ENCODE measurements at regions not wholly inside any gene's neighbourhood (a gene's known extent, or its start where the extent isn't known, plus 50 kb on each side); places are given as distances from the start of the nearest gene placed in this dataset.

DNA sequence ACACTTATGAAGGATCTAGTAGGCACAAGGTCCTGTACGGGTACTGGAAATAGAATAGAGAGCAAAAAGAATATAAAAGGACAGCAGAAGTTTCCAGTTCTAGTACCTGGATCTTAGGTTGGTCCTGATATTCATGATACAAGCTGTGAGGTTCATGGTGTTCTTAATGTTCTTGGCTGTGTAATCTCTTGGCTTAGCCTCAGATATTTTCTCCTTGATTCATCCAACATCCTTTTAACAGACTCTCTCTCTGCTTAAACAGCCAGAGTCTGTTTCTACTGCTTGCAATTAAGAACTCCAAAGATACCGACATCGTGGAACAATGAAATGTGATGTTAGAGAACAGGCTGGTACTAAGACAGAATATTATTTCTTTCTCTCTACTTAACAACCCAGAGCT is 49.9 kb downstream of the CNTN3 start:
- DNase-seq: no peak

DNA sequence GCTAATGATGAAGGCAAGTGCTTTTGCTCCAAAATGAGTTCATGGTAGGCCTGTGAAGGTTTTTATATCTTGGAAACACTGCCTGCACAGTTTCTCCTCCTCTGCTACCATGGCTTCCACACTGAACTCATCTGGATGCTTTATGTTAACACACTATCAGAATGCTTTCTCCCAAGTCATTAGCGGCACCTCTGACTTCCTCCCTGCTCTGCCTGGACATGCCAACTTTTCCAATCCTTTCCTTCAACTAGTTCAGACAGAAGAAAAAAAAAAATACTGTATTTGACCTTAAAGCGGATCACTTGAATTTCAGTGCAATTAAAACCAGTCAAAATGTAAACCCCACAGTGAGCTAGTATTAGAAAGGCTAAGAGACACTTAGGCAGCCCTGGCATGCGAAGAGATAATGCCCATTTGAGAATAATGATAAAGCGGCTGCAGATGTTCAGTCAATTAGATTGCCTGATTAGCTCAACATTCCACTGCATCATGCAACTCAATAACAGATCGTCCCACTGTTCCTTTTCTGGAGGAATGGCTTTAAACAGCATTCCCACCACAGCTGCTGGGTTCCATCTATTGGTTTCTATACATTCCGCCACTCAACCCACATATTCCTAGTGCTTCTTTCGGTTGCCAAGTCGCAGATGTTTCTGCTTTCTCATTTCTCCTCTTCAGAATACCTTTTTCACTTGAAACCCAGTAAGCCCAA is 51.7 kb downstream of the CNTN3 start:
- no peak for DNase-seq

DNA sequence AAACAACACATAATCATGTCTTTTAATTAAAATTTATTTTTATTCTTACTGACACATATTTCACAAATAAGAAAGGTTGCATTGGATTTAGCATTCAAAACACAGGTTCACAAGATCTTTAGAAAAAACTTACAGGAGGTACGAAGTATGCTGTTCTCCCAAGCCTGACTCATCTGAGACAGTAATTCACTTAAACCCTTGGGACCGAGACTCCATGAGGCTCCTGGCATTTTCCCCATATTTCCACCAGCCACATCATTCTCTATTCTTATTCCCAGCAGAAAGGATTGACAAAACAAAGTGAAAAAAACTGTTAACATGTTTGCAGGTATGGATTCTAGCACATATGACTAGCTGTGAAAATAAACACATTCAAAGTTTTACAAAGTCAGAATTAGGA is 52.6 kb downstream of the CNTN3 start:
- DNase-seq: peak; percentile 86

DNA sequence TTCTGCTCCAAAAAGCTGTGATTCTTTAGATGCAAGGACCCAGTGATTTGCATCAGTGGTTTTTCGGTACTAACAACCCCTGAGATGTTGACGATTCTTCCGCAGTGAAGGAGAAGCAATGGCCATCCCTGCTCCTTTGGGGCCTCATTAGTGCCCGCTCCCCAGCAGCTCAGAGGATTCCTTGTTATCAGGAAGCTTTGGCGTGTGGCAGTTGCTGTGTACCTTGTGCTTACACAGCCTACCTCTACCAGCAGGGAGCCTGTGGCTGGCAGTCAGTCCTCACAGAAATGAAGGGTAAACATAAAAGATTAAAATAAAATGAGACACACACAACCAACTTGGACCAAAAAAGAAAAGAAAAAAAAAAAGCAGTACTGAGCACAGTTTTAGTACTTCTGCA is 55.2 kb downstream of the CNTN3 start:
- DNase-seq: no peak

DNA sequence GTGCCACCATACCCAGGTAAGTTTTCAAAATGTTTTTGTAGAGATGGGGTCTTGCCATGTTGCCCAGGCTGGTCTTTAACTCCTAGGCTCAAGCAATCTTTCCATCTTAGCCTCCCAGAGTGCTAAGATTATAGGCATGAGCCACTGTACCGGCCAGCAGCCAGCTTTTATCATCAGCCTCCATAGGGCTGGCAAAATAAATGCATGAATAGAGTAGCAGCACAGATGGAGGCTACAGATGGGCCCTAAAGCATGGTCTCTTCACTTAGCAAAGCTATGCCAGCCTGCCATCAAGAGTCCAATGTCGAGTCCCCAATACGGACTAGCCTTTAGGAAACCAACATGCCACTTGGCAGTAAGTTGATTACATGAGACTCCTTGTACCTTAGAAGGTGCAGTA is 63.8 kb downstream of the CNTN3 start:
- DNase-seq: no peak

DNA sequence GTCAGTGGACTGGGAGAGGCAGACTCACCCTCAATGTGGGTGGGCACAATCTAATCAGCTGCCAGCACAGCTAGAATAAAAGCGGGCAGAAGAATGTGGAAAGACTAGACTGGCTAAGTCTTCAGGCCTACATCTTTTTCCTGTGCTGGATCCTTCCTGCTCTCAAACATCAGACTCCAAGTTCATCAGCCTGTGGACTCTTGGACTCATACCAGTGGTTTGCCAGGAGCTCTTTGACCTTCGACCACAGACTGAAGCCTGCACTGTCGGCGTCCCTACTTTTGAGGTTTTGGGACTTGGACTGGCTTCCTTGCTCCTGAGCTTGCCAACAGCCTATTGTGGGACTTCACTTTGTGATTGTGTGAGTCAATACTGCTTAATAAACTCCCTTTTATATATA is 68.0 kb downstream of the CNTN3 start:
- DNase-seq: no peak

DNA sequence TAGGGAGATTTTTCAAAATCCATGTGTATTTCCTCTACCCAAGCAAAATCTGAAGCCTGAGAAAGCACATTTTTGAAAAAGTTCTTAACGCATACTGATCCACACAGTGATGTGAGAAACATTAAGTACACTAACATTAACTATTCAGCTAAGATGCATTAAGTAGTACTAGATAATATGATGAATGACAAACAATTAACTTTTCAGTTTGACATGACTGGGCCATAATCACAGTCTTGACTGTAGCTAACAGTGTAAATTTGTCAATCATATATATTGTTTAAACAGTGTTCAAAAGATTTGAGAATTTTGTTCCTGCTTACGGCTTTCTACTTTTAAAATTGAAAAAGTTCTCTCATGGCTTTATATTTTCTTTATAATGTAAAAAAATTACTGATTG is 72.0 kb downstream of the CNTN3 start:
- DNase-seq: no peak

DNA sequence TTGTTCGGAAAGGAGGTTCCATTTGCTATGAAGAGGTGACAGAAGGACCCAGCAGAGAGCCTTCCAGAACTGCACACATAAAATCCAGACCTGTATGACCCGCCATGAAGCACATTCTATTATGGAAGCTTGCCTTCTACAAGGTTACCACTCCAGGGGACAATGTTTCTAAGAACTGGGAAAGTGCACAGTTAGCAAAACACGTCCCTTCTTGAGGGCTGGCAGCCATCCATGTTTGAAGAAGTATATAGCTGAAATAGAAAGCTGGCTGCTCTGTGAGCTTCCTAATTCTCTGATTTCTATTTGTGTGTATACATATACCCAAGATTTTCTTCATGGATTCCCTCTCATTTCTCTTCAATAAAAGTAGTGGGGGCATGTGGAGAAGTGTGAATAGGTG is 74.6 kb downstream of the CNTN3 start:
- peak; percentile 27 for DNase-seq

DNA sequence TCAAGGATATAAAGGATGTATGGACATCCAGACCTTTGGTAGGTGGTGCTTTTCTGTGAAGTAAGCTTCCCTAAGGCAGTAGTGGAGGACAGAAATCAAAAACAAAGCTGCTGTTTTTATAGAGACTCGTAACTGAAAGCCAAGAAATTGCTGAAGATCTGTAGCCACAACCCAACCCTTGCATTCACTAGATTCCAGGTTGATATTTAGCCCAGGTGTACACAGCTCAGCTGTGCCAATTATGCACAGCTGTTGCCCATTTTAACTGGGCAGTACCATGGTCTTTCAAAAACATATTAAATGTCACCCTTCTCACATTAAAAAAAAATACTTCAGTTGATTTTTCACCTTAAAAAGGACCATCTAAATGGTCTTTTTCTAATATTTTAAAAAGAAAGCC is 75.8 kb downstream of the CNTN3 start:
- no peak for DNase-seq

DNA sequence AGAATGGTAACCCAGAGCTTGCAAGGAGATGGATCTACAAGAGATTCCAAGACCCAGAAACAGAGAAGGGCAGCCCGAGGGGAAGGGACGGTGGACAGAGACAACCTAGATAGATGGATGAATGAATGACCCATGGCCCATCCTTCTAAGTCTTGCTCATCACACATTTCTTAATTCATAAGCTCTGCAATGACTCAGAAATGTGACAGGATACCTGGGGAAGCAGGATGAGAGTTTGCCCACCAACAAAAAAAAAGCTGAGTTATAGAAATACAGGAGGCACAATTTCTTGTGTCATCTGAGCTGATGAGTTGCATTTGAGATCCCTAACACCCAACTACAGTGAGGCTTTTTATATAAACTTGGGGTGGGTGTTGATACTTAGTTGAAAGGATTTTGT is 76.6 kb downstream of the CNTN3 start:
- no peak for DNase-seq

DNA sequence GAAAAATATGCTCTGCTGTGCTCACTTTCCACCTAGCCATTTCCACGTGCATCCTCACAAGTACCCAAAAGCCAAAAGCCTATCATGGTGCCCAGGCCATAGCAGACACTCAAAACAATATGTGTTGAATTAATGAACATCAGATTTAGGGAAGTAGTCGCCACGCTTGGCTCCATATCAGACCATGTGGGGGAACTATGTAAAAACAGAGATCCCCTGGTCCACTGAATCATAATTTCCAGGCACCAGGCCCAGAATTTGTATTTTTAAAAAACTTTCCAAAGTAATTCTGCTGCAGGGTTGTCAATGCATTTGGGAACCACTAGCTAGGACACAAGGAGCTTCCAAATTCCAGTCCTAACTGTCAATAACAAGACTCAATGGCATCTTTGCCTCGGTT is 77.3 kb downstream of the CNTN3 start:
- DNase-seq: peak; percentile 79

DNA sequence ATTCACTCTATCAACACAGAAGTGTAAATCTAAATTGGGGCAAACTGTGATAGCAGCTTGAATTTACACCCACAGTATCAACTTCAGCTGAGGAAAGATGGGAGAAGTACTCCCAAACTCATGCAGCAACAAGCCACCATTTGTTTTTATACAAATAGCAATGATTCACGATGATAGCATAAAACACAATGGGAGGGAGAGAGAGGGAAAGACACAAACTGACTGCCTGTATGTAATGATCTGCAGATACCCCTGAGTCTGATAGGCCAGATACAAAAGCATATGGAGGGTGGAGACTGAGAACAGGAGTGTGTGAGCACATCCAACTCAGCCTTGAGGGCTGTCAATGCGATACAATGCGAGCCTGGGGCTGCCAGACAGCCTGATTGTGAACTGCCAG is 79.2 kb downstream of the CNTN3 start:
- no peak for DNase-seq

DNA sequence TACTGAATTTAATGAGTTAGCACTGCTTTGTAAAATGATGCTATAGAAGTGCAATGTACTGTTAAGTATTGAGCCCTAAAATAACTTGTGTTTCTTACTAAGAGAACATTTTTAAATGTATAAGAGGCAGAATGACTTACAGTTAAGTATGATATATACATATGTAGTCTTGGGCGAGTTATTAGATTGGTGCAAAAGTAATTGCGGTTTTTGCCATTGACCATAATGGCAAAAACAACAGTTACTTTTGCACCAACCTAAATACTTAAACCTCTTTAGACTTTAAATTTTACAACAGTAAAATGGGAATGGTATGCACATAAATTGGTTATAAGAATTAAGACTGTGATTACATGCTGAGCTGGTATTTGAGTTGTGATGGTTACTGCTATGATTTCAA is 79.8 kb downstream of the CNTN3 start:
- DNase-seq: no peak

DNA sequence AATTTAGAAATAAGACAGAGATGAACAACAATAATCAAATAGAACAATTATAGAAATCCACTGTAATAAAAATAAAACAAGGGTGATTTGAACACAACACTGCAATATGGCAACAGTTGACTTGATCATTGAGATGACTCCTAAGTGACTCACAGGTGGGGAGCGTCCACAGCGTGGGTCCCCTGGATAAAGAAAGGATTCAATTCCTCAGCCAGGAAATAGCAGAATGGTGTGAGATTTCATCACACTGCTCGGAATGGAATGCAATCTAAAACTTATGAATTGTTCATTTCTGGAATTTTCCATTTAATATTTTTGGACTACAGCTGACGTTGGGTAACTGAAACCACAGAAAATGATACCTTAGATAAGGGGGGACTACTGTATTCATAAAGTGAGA is 82.0 kb downstream of the CNTN3 start:
- DNase-seq: peak; percentile 95

DNA sequence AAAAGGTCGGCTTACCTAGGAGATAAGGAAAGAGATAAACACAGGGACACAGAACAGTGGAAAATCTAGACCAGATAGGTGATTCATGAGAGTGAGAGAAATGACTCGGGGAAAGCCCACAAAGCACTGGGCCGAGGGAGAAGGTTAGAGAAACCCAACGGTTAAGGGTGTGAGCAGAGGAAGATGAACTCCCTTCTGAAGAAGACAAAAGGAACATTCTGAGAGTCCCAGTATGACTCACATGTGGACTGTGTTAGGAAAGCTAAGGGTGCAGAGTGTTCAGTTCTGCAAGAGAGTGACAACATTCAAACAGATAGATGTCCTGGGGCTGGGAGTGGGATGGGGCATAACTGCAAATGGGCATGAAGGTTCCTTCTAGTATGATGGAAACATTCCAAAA is 83.0 kb downstream of the CNTN3 start:
- peak; percentile 53 for DNase-seq

DNA sequence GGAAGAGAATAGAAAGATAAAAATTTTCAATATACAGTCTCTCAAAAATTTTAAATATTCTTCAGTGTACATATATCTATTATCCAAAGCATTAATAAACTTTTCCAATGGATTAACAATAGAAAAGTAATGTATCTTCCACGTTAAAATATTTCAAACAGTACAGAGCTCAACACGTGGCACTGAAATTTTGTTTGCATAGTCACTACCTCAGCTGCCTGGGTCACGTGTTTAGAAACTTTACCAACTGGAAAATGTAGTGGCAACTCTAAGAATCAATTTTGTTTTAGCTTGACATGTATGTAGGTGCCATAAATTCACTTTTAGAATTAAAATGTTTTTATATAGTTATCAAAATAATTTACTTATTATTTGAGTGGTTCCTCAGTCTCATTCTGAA is 85.3 kb downstream of the CNTN3 start:
- DNase-seq: no peak

DNA sequence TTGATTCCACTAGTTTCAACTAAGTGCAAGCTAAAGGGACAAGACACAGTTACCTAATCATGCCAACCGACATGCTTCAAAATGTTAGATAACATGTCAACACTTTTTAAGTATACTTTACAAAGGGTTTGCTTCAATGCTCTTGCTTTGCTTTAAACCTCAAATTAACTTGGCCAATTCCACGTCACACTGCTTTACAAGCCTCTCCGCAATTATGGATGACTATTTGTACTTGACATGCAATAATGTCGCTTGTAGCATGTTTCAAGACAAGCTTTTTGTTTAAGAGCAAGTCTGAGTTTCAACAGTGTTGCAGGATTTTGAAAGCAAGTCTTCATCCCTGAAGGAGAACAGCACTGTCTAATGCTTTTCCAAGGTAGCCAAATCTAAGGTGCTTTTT is 86.9 kb downstream of the CNTN3 start:
- no peak for DNase-seq

DNA sequence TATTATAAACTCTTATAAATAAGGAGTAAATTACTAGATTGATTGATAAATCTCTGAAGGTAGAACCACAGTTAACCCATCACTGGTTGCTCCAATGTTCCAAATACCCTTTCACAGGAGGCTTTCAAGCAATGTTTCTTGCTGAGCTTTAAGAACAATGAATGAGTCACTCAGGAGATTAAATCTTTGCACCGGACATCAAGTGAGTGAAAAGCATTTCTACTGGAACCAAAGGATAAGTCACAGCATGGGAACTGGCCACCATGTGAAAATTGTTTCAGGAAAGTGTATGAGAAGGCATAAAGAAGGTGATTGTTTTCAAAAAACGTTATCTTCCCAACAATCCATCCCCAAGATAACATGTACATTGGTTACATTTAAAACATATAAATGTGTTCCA is 90.6 kb downstream of the CNTN3 start:
- DNase-seq: peak; percentile 41

DNA sequence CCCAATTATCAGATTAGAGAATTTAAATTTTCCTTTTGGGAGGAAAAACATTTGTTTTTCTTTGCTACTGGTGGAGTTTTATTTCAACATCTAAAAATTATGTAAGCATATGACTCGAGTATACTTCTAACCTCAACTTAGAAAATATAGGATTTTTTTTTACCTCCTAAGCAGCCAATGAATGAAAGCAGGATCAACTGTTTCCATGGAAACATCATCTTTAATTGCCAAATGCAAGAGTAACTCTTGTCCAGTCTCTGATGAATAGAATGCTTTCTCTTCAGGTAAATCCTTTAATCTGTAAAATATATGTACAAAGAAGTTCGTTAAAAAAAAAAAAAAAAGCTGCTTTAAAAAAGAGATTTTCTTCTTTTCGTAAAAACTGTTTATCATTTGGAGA is 93.6 kb downstream of the CNTN3 start:
- DNase-seq: no peak

DNA sequence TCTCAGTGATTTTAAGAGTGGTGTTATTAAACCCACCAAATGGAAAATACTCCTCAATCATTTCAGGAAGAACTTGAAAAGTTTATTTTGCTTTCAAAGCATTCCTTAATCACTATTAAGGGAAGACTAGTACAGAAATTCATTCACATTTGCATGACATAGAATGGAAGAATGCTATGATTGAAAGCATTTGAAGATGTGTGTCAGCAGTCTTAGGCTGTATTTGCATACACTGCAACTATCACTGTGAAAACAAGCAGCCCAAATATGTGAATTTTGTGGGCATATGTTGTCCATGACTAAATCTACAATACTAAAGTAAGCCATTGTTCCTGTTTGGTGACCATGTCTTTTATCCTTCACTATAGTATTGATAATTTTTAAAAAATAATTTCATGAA is 95.8 kb downstream of the CNTN3 start:
- DNase-seq: peak; percentile 64

DNA sequence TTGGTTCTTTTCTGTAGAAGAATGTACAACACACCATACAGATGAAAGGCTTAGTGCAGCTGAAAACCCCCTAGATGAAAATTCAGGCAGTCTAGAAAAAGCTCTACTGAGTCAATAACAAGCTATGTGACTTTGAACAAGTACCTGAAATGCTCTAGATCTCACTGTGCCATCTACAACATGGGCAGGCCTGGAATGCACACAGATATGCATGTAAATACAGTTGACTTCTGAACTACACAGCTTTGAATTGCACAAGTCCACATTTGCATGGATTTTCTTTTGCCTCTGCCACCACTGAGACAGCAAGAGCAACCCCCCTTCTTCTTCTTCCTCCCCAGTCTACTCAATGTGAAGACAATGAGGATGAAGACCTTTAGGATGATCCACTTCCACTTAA is 98.4 kb downstream of the CNTN3 start:
- no peak for DNase-seq

DNA sequence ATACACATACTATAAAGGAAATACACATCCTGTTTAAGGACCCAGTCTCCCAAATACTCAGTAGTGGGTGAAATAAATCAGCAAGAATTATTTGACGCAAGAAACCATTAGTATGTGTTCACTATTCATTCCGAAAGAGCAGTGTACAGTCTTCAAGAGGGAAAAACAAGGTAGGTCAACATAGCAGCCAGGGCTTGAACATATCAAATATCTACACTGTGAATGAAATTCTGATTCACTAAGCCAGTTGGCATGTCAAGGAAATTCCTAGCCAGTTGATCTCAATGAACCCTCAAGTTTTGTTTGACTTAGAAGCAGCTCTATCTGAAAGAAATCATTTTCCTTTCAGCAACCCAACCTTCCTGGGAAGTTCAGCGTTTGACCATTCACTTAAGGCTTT is 99.0 kb downstream of the CNTN3 start:
- peak; percentile 21 for DNase-seq

DNA sequence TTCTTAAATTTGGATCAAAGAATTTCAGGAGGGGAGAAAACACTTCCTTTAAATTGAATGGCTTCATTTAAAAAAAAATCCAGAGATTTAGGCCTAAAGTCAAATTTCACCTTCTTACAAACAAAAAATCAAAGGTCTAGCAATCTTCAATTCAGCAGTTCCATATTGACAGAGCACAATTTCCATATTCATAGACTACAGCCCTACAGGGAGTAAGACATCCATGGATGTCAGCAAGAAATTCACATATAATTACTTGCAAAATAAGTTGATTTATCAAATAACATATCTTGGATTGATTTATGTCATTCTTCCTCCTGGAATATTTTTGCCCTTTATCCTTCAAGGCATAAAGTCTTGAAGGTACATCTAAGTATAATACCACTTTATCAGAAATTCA is 103.4 kb downstream of the CNTN3 start:
- no peak for DNase-seq

DNA sequence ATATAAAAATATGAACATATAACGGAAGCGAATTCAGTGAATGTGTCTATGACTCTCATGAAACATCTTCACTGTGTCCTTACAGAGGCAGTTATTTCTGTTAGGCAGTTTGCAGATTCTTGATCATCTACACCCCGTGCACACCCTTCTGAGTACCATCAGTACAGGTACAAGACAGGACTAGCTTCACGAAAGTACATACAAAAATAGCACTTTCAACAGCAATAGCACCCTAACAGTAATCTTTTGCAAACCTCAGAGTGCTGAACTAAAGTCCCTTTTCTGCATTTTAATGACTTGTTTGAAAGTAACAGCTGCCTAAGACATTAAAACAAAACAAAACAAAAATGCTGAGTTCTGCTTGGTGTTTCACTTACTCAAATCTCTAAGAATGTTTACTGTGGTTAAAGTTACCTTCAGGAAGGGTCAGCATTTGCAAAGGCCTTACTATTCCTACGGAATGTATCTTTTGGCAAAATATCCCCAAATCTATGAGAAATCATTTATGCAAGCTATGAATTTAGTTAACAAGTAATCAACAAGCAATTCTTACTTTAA is 104.1 kb downstream of the CNTN3 start:
- DNase-seq: no peak

DNA sequence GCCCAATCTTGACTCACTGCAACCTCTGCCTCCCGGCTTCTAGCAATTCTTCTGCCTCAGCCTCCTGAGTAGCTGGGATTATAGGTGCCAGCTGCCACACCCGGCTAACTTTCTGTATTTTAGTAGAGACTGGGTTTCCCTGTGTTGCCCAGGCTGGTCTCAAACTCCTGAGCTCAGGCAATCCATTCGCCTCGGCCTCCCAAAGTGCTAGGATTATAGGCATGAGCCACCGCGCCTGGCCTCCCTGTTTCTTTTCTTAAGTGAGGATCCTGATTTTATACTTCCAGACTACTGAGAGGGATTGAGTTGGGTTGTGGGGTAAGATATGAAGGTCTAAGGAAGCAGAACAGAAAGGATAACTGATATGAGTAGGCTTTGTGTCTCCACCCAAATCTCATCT is 106.8 kb downstream of the CNTN3 start:
- DNase-seq: no peak

All from fibroblast of skin of back (primary cell).